ENCODE measurements at regions not wholly inside any gene's neighbourhood (a gene's known extent, or its start where the extent isn't known, plus 50 kb on each side); places are given as distances from the start of the nearest gene placed in this dataset.
"Not testable (repeated sequence)": the region's sequence is repeated elsewhere in the genome, so short reads cannot be mapped to it uniquely, and the experiment has no call there.

DNA sequence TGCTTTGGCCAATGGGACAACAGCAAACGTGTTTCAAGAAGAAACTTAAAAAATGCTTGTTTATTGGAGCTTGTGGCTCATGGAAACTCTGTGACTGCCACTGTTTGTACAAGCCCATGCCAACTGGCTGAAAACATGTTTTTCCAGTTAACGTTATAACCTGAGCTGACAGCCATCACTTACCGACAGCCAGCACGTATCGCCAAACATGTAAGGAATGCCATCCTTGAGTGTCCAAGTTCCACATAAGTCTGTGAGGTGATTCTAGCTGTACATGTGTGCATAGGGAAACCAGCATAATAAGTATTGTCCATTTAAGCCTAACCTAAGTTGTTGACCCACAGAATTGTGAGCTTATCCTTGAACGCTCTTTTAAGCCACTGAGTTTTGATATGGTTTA is 596.9 kb downstream of the TRHDE start:
- DNase-seq = no peak

GRCh38 chr12:72872238-72872887 is 600.2 kb downstream of the TRHDE start:
- no peak for DNase-seq

DNA sequence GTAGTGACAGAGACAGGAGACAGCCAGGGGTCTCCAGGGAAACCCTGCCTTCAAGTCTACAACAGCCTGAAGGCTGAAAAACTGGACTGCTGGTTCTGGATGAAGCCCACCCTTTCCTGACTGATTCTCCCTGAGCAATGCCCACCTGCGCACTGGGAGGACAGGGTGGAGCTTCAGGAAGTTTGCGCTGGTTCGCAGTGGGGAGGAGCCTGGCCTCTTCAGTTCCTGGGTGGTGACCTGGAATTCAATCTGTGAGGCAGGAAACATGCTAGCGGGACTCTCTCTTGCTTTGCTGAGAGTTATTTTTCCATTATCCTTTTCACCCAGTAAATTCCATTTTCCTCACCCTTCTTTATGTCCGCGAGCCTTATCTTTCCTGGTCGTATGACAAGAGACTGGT is 600.8 kb downstream of the TRHDE start:
- no peak for DNase-seq

DNA sequence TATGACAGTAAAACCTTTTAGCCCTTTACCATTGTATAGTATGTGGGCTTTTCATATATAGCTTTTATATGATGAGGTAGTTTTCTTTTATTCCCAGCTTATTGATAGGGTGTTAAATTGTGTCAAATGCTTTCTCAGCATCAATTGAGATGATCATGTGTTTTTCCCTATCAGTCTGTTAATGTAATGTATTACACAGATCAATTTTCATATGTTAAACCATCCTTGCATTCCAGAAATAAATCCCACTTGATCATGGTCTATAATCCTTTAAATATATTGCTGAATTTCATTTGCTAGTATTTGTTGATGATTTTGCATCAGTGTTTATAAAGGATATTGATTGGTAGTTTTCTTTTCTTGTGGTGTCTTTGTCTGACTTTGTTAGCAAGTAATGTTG is 603.9 kb downstream of the TRHDE start:
- DNase-seq = no peak

GRCh38 chr12:72888693-72889092 is 616.5 kb downstream of the TRHDE start:
- DNase-seq = no peak

DNA sequence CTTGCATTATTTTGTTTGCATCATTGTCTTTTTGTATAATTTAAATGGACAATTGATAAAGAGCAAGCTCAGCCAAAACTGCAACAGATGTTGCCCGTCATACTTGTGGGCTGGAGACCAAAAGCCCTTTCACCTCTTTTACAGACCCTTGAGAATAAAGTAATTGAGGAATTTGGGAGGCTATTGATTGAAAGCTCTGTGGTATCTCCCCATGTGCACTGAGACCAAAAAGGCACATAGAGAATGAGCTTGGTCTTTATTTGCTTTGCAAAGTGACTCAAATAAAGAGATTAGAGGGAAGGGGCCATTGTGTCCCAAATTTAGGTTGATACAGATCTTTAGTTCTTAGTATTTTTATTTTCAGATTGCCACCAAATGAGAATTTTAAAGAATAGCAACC is 617.6 kb downstream of the TRHDE start:
- no peak for DNase-seq

DNA sequence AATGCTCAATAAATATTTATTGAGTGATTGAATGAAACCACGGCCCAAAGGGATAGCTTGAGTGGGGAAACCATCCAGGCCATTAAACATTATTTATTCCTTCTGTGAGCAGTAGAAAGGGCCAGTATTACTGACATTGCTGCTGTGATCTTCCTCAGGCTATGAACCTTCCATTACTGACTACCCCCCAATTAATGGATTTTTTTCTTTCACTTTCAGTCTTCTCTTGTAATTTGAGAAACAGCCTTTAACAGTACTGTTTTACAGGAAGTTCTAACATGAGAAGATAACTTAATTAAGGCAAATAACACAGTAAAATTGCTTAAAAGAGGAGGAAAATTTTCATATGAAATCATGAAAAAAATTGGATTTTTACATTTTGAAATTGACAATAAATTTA is 629.5 kb downstream of the TRHDE start:
- DNase-seq = no peak

DNA sequence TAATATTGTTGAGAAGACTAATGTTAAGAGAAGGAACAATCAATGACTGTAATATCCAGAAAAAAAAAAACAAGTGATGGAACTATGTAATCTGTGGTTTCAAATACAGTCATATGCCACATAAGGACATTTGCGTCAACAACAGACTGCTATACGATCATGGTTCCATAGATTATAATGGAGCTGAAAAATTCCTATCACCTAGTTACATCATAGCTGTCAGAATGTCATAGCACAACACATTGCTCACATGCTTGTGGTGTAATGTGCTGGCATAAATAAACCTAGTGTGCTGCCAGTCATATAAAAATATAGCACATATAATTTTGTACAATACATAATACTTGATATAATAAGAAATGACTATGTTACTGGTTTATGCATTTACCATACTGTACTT is 653.5 kb downstream of the TRHDE start:
- DNase-seq = no peak

- not testable (repeated sequence) for DNase-seq
Measured at GRCh38 chr12:72931838-72932237, 659.7 kb downstream of the TRHDE start.

GRCh38 chr12:72937486-72937885 is 665.3 kb downstream of the TRHDE start:
- no peak for DNase-seq

GRCh38 chr12:72957454-72957853 is 685.3 kb downstream of the TRHDE start:
- no peak for DNase-seq

DNA sequence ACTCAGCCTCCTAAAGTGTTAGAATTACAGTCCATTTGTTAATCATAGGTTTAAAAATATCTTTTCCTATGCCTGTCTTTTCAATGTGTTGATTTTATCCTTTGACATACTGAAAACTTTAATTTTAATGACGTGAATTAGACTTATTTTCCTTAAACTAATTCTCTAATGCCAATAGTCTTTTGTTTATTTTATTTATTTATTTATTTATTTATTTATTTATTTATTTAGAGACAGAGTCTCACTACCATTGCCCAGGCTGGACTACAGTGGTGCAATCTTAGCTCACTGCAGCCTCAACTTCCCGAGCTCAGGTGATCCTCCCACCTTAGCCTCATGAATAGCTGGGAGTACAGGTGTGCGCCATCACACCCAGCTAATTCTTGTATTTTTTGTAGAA is 694.5 kb downstream of the TRHDE start:
- DNase-seq = no peak

- DNase-seq = no peak
Measured at GRCh38 chr12:72974954-72975555, 702.9 kb downstream of the TRHDE start.

- DNase-seq = no peak
Measured at GRCh38 chr12:72978999-72979398, 706.8 kb downstream of the TRHDE start.

- no peak for DNase-seq
Measured at GRCh38 chr12:72982356-72982755, 710.2 kb downstream of the TRHDE start.

- no peak for DNase-seq
Measured at GRCh38 chr12:72986963-72987362, 714.8 kb downstream of the TRHDE start.

- no peak for DNase-seq
Measured at GRCh38 chr12:72989458-72989947, 717.3 kb downstream of the TRHDE start.

GRCh38 chr12:72995029-72995428 is 722.9 kb downstream of the TRHDE start:
- not testable (repeated sequence) for DNase-seq

GRCh38 chr12:72995616-72996015 is 723.4 kb downstream of the TRHDE start:
- no peak for DNase-seq

- not testable (repeated sequence) for DNase-seq
Measured at GRCh38 chr12:73001806-73002205, 729.6 kb downstream of the TRHDE start.

GRCh38 chr12:73002504-73002903 is 730.3 kb downstream of the TRHDE start:
- not testable (repeated sequence) for DNase-seq

- DNase-seq = not testable (repeated sequence)
Measured at GRCh38 chr12:73009138-73009834, 737.1 kb downstream of the TRHDE start.

DNA sequence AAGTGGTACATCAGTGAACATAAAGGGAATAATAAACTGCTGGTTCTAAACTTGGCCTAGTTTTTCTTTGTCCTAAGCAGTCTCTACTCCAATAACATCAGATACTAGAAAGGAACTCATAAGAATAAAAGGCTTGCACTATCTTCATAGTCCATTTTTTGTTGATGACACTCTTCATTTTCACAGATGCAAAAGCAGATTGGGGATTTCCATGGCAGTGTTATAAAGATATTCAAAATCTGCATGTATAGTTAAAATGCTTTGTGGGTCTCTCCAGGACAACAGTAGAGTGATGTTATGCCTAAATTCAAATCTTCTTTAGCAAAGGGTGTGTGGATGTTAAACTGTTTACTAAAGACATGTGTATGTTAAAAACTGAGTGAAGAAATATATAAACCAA is 745.8 kb downstream of the TRHDE start:
- DNase-seq = no peak

GRCh38 chr12:73053893-73054292 is 781.7 kb downstream of the TRHDE start:
- DNase-seq = no peak
